Loucy (cell line): ENCODE measurements at regions not wholly inside any gene's neighbourhood (a gene's known extent, or its start where the extent isn't known, plus 50 kb on each side); places are given as distances from the start of the nearest gene placed in this dataset.

Source experiments
- CTCF ChIP-seq: fragments of 200-600 bp; sonication (generic); conservative IDR thresholded peaks from 2 replicates; pipeline ENCODE4 v1.5.1; 2014; ENCODE audit warnings: mild to moderate bottlenecking, antibody characterized with exemption, low read length
- EZH2phosphoT487 ChIP-seq: fragments of 200-600 bp; IDR thresholded peaks from 2 replicates; pipeline ENCODE4 v1.6.1; 2018; ENCODE audit warnings: antibody characterized with exemption, mild to moderate bottlenecking, moderate library complexity, borderline replicate concordance

DNA sequence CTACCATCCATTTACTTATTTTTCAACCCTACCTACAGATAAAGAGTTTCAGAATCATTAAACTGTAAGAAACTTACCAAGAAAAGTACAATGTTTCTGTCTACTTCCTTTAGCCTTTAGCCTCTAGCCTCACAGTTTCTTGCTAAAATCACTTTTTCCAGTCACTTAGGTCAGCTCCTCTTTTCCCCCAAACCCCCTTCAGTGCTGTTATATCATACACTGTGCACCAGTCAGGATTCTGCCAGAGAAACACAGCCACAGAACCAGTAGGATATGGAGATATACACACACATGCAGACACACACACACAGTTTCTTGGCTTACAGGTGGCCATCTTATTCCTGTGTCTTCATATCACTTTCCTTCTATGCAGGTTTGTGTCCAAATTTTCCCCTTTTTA, 139.9 kb upstream of the LIPC start:
- TF ChIP-seq CTCF (no peak), EZH2phosphoT487 (no peak)
